ACC112 (cell line): ENCODE measurements at regions not wholly inside any gene's neighbourhood (a gene's known extent, or its start where the extent isn't known, plus 50 kb on each side); places are given as distances from the start of the nearest gene placed in this dataset.
"Not testable (repeated sequence)": the region's sequence is repeated elsewhere in the genome, so short reads cannot be mapped to it uniquely, and the experiment has no call there.

Source experiments
- H2AFZ ChIP-seq: fragments of 200-600 bp; sonication (generic); one replicate; pipeline ENCODE4 v1.6.0; 2017; ENCODE audit warnings: antibody characterized with exemption, low read length; ENCODE audit not compliant: unreplicated experiment
- H3K27ac ChIP-seq: fragments of 200-600 bp; sonication (generic); 2 replicates; pipeline ENCODE4 v1.5.1; 2014; ENCODE audit warnings: low read depth, mild to moderate bottlenecking, antibody characterized with exemption, low read length, moderate library complexity
- H3K27me3 ChIP-seq: fragments of 200-600 bp; sonication (generic); 2 replicates; pipeline ENCODE4 v1.6.1; 2014; ENCODE audit warnings: mild to moderate bottlenecking, antibody characterized with exemption, low read length, moderate library complexity, mixed read lengths; ENCODE audit not compliant: insufficient read depth
- H3K36me3 ChIP-seq: fragments of 200-600 bp; sonication (generic); 2 replicates; pipeline ENCODE4 v1.6.1; 2016; ENCODE audit warnings: mild to moderate bottlenecking, antibody characterized with exemption, low read length, moderate library complexity, mixed read lengths; ENCODE audit not compliant: insufficient read depth
- H3K4me1 ChIP-seq: fragments of 200-600 bp; sonication (generic); one replicate; pipeline ENCODE4 v1.6.1; 2016; ENCODE audit warnings: low read length, mixed read lengths; ENCODE audit not compliant: insufficient read depth, unreplicated experiment, control insufficient read depth
- H3K4me3 ChIP-seq: fragments of 200-600 bp; sonication (generic); 2 replicates; pipeline ENCODE4 v1.5.1; 2014; ENCODE audit warnings: mild to moderate bottlenecking, low read depth, low read length
- H3K79me2 ChIP-seq: fragments of 200-600 bp; sonication (generic); one replicate; pipeline ENCODE4 v1.6.0; 2016; ENCODE audit warnings: low read length; ENCODE audit not compliant: control insufficient read depth, unreplicated experiment, insufficient read depth

- H3K79me2 ChIP-seq: no peaks in the 10 kb centered on the region
- no peaks in the 10 kb centered on the region for H3K4me1 ChIP-seq
- no peak overlapping the region for H3K27ac ChIP-seq
- no peaks in the 10 kb centered on the region for H3K27me3 ChIP-seq
- H3K4me3 ChIP-seq: no peak overlapping the region
- H3K36me3 ChIP-seq: no peaks in the 10 kb centered on the region
- no peak overlapping the region for H2AFZ ChIP-seq
These were observed 549.3 kb upstream of the CADM1 start for GRCh38 chr11:116053548-116053919.

- H3K4me3 ChIP-seq: no peak overlapping the region
- no peaks in the 10 kb centered on the region for H3K36me3 ChIP-seq
- no peaks in the 10 kb centered on the region for H3K79me2 ChIP-seq
- H3K27ac ChIP-seq: no peak overlapping the region
- no peaks in the 10 kb centered on the region for H3K4me1 ChIP-seq
- no peaks in the 10 kb centered on the region for H3K27me3 ChIP-seq
- no peak overlapping the region for H2AFZ ChIP-seq
These were observed 548.7 kb upstream of the CADM1 start for GRCh38 chr11:116052603-116053547.

DNA sequence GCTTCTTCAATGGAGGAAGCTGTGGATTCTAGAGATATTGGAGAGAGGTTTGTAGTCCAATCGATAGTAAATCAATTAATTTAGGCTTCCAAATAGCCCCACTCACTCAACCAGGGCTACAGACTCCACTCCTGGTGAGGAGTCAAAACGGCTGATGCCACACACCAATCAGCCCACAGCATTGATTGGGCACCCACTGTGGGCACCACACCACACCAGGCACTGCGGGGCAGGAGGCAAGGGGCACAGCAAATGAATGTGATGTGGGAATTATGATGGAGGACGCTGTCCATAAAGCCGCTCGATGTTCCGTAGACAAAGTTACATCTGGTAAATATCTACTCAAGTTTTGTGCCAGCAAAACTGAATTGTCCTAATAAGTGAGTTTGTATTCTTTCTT, 547.3 kb upstream of the CADM1 start:
- Histone ChIP-seq H3K27ac (no peak overlapping the region), H3K79me2 (no peaks in the 10 kb centered on the region), H3K4me3 (no peak overlapping the region), H3K27me3 (no peaks in the 10 kb centered on the region), H3K36me3 (no peaks in the 10 kb centered on the region), H3K4me1 (no peaks in the 10 kb centered on the region), H2AFZ (no peak overlapping the region)

DNA sequence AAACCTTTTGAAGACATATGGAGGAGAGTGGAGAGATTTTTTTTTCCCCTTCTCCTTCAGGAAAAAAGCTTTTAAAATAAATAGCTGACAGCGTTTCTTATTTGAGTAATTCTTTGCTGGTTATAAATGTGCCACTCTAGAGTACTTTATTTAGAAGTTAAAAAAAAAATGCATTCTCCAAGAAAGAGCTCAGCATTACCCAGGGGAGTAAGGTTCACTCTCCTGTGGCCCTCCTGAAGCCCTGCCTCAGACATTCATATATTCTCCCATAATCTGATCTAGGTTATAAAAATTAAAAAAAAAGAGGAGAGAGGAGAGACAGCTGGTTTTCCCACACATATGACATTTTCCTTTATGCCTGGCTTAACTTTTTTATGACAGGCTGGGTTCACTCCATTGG, 545.2 kb upstream of the CADM1 start:
- no peaks in the 10 kb centered on the region for H3K27me3 ChIP-seq
- H3K4me1 ChIP-seq: no peaks in the 10 kb centered on the region
- H2AFZ ChIP-seq: no peak overlapping the region
- no peak overlapping the region for H3K27ac ChIP-seq
- no peaks in the 10 kb centered on the region for H3K36me3 ChIP-seq
- no peak overlapping the region for H3K4me3 ChIP-seq
- no peaks in the 10 kb centered on the region for H3K79me2 ChIP-seq

DNA sequence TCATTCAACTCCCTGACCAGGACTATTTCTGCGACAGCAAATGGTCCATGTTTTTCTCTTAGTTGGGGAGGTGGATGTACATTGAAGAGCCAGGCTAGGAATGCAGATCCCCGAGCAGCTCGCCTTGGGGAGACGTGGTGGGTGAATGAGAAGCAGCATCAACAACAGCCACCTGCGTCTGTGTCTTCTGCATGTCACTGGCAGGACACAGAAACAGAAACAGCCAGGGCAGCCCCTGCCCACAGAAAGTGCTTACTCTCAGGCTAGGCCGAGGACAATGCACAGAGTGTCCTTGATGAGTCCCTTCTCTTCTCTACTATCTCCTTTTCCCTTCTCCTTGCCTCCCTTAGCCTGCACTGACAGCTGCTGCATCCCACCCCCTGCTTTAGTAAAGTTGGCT, 541.9 kb upstream of the CADM1 start:
- Histone ChIP-seq H3K79me2 (no peaks in the 10 kb centered on the region), H3K4me1 (no peaks in the 10 kb centered on the region), H3K36me3 (no peaks in the 10 kb centered on the region), H2AFZ (no peak overlapping the region), H3K4me3 (no peak overlapping the region), H3K27ac (no peak overlapping the region), H3K27me3 (no peaks in the 10 kb centered on the region)

GRCh38 chr11:116044941-116045340, 540.7 kb upstream of the CADM1 start:
- Histone ChIP-seq H3K36me3 (no peaks in the 10 kb centered on the region), H3K79me2 (no peaks in the 10 kb centered on the region), H3K4me1 (no peaks in the 10 kb centered on the region), H3K4me3 (no peak overlapping the region), H3K27me3 (no peaks in the 10 kb centered on the region), H2AFZ (no peak overlapping the region), H3K27ac (no peak overlapping the region)

- H3K4me3 ChIP-seq: no peak overlapping the region
- H3K36me3 ChIP-seq: no peaks in the 10 kb centered on the region
- no peak overlapping the region for H3K27ac ChIP-seq
- H3K79me2 ChIP-seq: no peaks in the 10 kb centered on the region
- H3K4me1 ChIP-seq: no peaks in the 10 kb centered on the region
- no peaks in the 10 kb centered on the region for H3K27me3 ChIP-seq
- no peak overlapping the region for H2AFZ ChIP-seq
These were observed 540.3 kb upstream of the CADM1 start for GRCh38 chr11:116044520-116044919.

DNA sequence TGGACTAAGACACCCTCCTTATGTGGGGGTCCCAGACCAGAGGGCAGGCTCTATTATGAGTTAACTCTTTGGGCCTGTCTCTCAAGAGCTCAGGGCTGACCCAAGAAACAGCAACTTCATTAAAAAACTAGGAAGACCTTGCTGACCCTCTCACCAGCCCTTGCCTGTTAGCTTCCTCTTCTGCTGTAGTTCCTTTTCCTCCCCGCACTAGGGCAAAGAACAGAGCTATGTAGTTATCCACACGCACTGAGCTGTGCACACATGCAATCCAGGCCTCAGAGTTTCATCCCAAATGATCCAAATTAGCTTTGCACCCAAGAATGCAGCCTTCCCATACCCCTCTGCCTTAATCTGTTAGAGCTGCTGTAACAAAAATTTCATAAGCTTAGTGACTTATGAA, 539.6 kb upstream of the CADM1 start:
- Histone ChIP-seq H3K27me3 (no peaks in the 10 kb centered on the region), H3K36me3 (no peaks in the 10 kb centered on the region)

GRCh38 chr11:116043059-116043458, 538.8 kb upstream of the CADM1 start:
- H3K4me3 ChIP-seq, H2AFZ ChIP-seq, H3K79me2 ChIP-seq, H3K36me3 ChIP-seq, H3K27ac ChIP-seq, H3K4me1 ChIP-seq, H3K27me3 ChIP-seq: not testable (repeated sequence)

More for the DNA sequence above, 539.6 kb upstream of the CADM1 start:
- H3K27ac ChIP-seq: no peak overlapping the region
- no peak overlapping the region for H2AFZ ChIP-seq
- no peaks in the 10 kb centered on the region for H3K79me2 ChIP-seq
- no peak overlapping the region for H3K4me3 ChIP-seq
- H3K4me1 ChIP-seq: no peaks in the 10 kb centered on the region

DNA sequence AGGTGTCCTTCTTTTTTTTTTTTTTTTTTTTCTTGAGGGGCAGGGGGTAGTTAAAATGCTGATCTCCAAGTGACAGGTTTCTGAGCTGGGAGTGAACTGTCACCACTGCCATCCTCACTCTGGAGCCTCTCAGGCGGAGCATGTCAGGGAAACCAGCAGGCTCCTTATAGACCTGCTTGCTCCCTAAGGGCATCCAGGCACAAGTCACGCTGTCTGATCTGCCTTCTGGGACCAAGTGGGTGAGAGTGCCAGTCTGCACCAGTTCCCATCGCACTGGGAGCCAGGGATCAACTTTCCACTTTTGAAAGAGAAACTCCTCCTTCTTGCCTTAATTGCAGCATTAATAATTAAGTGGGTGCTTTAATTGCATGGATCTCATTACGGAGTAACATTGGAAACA, 537.9 kb upstream of the CADM1 start:
- no peak overlapping the region for H3K4me3 ChIP-seq
- H3K27me3 ChIP-seq: no peaks in the 10 kb centered on the region
- H3K79me2 ChIP-seq: no peaks in the 10 kb centered on the region
- H3K4me1 ChIP-seq: no peaks in the 10 kb centered on the region
- H3K36me3 ChIP-seq: no peaks in the 10 kb centered on the region
- no peak overlapping the region for H2AFZ ChIP-seq
- no peak overlapping the region for H3K27ac ChIP-seq

DNA sequence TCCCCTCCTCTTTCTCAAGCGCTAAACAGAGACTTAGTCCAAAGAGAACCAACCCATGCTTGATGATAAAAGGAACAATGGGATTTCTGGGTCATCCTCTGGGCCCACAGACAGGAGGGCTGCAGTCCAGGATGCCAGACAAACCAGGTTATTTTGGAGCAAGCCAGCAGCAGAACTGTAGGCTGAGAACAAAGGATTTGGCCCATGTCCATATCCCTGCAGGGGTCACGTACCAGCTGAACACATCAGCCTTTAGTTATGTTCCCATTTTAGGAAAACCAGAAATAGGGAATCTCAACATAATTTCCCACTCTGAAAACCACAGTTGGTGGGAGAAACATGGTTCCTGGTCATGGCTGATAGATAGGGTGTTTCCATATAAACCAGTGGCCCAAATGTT, 533.6 kb upstream of the CADM1 start:
- no peak overlapping the region for H3K4me3 ChIP-seq
- no peaks in the 10 kb centered on the region for H3K4me1 ChIP-seq
- no peaks in the 10 kb centered on the region for H3K36me3 ChIP-seq
- no peaks in the 10 kb centered on the region for H3K79me2 ChIP-seq
- H2AFZ ChIP-seq: no peak overlapping the region
- H3K27ac ChIP-seq: no peak overlapping the region
- H3K27me3 ChIP-seq: no peaks in the 10 kb centered on the region
